ENCODE measurements at regions not wholly inside any gene's neighbourhood (a gene's known extent, or its start where the extent isn't known, plus 50 kb on each side); places are given as distances from the start of the nearest gene placed in this dataset.

GRCh38 chr7:70994176-70994575 is 137.8 kb upstream of the GALNT17 start:
- DNase-seq = no peak

- DNase-seq = no peak
These were observed 134.7 kb upstream of the GALNT17 start for GRCh38 chr7:70997261-70997660.

GRCh38 chr7:71005109-71005508 is 126.8 kb upstream of the GALNT17 start:
- DNase-seq = no peak

- no peak for DNase-seq
These were observed 122.3 kb upstream of the GALNT17 start for GRCh38 chr7:71009636-71010035.

GRCh38 chr7:71015252-71015900 is 116.6 kb upstream of the GALNT17 start:
- DNase-seq = no peak

GRCh38 chr7:71016401-71016800 is 115.5 kb upstream of the GALNT17 start:
- DNase-seq = no peak

GRCh38 chr7:71017602-71018001 is 114.3 kb upstream of the GALNT17 start:
- DNase-seq = no peak

GRCh38 chr7:71019706-71020105 is 112.2 kb upstream of the GALNT17 start:
- DNase-seq = no peak

- DNase-seq = no peak
These were observed 110.8 kb upstream of the GALNT17 start for GRCh38 chr7:71021131-71021530.

GRCh38 chr7:71026680-71027079 is 105.3 kb upstream of the GALNT17 start:
- no peak for DNase-seq

GRCh38 chr7:71034243-71034642 is 97.7 kb upstream of the GALNT17 start:
- DNase-seq = no peak

- no peak for DNase-seq
These were observed 89.4 kb upstream of the GALNT17 start for GRCh38 chr7:71042591-71042990.

- DNase-seq = no peak
These were observed 81.5 kb upstream of the GALNT17 start for GRCh38 chr7:71050492-71050891.

- DNase-seq = no peak
These were observed 76.4 kb upstream of the GALNT17 start for GRCh38 chr7:71055504-71055903.

GRCh38 chr7:71077743-71078476 is 54.0 kb upstream of the GALNT17 start:
- no peak for DNase-seq

Data from NCI-H187 treated with DMSO at 0.1 percent for 48 hours (cell line).